Epithelial cell of esophagus (primary cell): ENCODE measurements at regions not wholly inside any gene's neighbourhood (a gene's known extent, or its start where the extent isn't known, plus 50 kb on each side); places are given as distances from the start of the nearest gene placed in this dataset.
A peak's percentile ranks its signal among the peaks of the same experiment; 100 is the strongest.
"Not testable (repeated sequence)": the region's sequence is repeated elsewhere in the genome, so short reads cannot be mapped to it uniquely, and the experiment has no call there.

Experiments
- DNase-seq: peaks from one replicate; pipeline ENCODE4 v3.0.0; 2010; ENCODE audit warnings: low read depth
- H3K4me3 ChIP-seq: 2 replicates; pipeline ENCODE4 v1.5.1; 2011; ENCODE audit warnings: mild to moderate bottlenecking, low read length, control low read depth
- TF ChIP-seq, protein P1 (sequence below): IDR thresholded peaks from 2 replicates; pipeline ENCODE4 v1.5.1; 2011; ENCODE audit warnings: low read depth, mild to moderate bottlenecking, low read length, control low read depth, inconsistent platforms; ENCODE audit not compliant: insufficient read depth; ENCODE audit errors: missing control alignments

DNA sequence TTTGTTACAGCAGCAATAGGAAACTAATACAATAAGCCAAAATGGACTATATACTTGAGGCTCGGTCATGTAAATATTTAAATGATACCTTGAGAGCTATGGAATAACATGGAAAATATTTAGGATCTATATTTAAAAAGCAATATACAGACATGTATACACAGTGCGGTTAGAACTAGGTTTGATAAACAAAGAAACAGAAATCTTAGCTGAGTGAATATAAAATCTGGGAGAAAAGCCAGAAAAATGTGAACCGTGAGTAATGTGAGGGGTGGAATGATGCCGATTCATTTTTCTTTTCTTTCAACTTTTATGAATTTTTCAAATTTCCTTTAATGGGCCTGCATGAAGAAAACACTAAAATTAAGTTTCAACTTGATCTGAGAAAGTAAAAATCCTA is 104.1 kb downstream of the ATXN3L start:
- TF ChIP-seq, protein P1, sequence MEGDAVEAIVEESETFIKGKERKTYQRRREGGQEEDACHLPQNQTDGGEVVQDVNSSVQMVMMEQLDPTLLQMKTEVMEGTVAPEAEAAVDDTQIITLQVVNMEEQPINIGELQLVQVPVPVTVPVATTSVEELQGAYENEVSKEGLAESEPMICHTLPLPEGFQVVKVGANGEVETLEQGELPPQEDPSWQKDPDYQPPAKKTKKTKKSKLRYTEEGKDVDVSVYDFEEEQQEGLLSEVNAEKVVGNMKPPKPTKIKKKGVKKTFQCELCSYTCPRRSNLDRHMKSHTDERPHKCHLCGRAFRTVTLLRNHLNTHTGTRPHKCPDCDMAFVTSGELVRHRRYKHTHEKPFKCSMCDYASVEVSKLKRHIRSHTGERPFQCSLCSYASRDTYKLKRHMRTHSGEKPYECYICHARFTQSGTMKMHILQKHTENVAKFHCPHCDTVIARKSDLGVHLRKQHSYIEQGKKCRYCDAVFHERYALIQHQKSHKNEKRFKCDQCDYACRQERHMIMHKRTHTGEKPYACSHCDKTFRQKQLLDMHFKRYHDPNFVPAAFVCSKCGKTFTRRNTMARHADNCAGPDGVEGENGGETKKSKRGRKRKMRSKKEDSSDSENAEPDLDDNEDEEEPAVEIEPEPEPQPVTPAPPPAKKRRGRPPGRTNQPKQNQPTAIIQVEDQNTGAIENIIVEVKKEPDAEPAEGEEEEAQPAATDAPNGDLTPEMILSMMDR = no peak
- H3K4me3 ChIP-seq = no peak overlapping the region
- no peak for DNase-seq

DNA sequence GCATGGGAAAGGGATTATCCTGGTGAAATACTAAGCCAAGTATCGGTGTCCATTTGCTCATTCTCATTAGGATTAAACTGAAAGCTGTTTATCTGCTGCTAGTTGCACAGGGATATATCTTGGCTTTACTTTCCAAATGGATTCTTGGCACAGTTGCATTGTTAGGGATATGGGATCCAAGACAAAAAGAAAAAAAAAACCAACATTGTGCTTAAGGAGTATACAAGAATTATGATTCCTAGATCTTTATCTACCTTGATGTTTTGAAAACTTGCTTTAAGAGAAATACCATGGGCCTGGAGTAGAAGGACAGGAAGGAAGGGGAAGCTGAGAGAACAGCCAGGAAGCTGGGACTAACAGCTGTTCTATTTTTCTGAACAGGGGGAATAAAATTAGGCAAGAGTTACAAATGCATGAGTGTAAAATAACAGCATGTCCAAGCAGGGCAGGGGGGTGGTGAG is 107.6 kb downstream of the ATXN3L start:
- no peak for DNase-seq
- no peak overlapping the region for H3K4me3 ChIP-seq
- TF ChIP-seq, protein P1 = no peak

DNA sequence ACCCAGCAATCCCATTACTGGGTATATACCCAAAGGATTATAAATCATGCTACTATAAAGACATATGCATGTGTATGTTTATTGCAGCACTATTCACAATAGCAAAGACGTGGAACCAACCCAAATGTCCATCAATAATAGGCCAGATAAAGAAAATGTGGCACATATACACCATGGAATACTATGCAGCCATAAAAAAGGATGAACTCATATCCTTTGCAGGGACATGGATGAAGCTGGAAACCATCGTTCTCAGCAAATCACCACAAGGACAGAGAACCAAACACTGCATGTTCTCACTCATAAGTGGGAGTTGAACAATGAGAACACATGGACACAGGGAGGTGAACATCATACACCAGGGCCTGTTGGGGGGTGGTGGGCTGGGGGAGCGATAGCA is 109.7 kb downstream of the ATXN3L start:
- not testable (repeated sequence) for DNase-seq, H3K4me3 ChIP-seq

DNA sequence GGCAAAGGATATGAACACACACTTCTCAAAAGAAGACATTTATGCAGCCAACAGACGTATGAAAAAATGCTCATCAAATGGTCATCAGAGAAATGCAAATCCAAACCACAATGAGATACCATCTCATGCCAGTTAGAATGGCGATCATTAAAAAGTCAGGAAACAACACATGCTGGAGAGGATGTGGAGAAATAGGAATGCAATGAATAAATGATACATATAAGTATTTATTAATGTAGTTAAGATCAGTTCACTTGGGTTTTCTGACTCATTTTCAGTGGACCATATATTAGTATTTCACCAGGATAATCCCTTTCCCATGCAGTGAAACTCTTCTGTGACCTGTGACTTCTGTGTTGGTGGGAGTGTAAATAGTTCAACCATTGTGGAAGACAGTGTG is 110.1 kb downstream of the ATXN3L start:
- DNase-seq, H3K4me3 ChIP-seq: not testable (repeated sequence)

DNA sequence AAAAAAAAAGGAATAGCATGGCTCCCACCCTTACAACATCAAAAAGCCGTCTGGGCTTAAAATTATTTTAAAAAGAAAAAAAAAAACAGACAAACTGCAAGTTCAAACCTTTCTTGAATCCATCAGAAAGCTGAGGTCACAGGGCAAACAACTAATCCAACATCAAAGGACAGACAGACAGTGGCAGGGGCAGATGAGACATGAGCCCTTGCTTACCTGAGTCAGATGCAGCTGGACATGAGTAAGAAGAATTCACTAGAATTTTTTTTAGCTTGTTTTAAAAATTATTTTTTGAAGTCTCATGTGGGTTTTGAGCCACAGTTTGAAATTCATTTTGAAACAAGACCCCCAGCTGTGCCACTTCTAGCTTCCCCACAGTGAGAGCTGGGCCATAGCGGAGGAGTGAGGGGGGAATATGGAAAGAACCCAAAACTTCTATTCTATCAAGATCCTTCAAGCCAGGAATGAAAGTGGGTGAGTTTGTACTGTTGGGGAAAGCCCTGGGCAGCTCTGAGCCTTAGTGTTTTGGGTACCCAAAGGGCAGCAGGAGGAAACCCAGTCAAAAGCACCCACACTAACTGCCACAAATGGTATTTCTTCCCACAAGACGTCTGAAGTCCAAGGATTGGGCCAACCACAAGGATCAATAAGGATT is 111.4 kb downstream of the ATXN3L start:
- no peak overlapping the region for H3K4me3 ChIP-seq
- TF ChIP-seq, protein P1 = no peak
- peak; percentile 8 for DNase-seq

DNA sequence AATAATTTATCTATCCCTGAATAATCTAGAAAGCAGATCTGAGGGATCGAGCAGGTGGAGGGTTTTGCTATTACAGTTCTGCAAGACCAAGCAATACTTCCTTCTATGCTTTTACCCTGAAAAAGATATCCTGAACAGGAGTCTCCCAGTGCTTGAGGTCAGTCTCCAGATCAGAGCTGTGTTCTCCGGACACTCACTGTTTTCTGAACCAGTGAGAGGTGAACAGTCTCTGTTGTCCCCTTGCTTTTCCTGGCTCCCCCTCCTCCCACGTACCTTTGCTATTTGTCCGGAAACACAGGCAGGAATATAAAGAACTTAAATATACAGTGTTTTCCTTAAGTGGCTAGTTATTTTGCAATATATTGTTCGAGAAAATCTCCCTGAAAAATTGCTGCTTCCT is 116.6 kb downstream of the ATXN3L start:
- TF ChIP-seq, protein P1 = no peak
- DNase-seq = no peak
- H3K4me3 ChIP-seq = no peak overlapping the region

DNA sequence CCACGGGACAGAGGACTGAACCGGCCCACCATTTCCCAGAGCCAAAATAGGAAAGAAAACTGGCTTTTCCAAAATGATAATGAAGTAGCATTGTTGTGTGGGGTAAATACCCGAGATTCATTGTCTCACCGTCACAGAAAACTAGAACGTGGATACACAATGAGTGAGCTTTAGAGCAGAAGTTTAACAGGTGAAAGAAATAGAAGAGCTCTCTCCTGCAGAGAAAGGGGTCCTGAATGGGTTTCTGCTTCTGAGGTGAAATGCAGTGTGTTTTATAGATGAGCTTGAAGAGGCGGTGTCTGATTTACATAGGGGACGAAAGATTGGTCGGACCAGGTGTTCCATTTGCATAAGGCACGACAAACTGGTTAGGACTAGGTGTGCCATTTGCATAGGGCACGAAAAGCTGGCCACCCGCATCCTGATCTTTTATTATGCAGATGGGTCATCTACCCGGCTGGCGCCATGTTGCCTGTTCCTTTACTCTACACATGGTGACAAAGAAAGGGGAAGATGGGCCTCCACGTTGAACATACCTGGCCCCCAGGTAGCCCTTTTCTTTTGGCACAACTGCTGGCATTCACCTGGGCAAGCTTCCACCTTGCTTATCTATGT is 118.1 kb downstream of the ATXN3L start:
- no peak for DNase-seq
- H3K4me3 ChIP-seq = no peak overlapping the region
- TF ChIP-seq, protein P1 = no peak

DNA sequence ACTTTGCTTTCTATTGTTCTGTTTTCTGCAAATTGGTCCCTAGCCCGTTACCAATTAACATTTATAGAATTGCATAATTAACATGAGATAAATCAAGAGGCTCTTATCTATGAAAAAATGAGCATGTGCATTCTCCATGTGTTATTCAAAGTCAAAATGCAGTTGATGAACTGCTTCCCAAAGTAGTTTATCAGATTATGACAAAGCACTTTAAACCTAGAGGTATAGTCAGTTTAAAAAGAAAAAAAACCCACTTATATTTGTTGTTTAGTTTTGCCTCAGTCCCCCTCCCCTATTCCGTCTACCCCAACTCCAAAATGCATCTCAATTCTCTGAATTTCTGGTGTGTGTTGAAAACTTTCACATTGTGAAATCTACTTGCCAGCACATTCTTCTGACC is 119.5 kb downstream of the ATXN3L start:
- H3K4me3 ChIP-seq = no peak overlapping the region
- TF ChIP-seq, protein P1 = no peak

More for the DNA sequence above, 119.5 kb downstream of the ATXN3L start:
- no peak for DNase-seq
